ENCODE measurements at regions not wholly inside any gene's neighbourhood (a gene's known extent, or its start where the extent isn't known, plus 50 kb on each side); places are given as distances from the start of the nearest gene placed in this dataset.

DNA sequence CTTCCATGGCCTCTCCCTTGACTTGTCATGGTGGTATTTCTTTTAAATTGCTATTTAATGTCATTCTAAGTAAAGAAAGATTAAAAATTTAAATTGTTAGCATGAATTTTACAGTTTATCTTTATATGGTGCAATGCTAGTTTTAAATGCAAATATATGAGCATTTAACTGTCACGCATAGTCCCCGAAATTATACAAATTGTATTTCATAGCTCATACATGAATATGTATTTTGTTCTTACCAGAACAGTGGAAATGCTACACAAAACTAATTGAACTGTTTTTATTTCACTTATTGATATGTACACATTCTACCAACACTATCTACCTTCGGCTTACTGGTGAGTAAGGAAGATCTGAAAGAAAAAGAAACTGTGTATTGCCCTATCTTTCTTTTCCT is 125.8 kb downstream of the CARTPT start:
- no peaks in the 10 kb centered on the region for H3F3A ChIP-seq (ENCODE audit: insufficient read depth)
- H3K36me3 ChIP-seq (ENCODE audit: low read length): no peaks in the 10 kb centered on the region
- H3K79me2 ChIP-seq (ENCODE audit: insufficient read depth, low read length): no peaks in the 10 kb centered on the region
- no peak overlapping the region for H3K27ac ChIP-seq (ENCODE audit: low read depth, low read length)
- H3K9me3 ChIP-seq (ENCODE audit: insufficient read depth, low read length): no peaks in the 10 kb centered on the region
- no peaks in the 10 kb centered on the region for H3K9me2 ChIP-seq (replicated peaks; ENCODE audit: insufficient read depth, low read length)
- H3K4me3 ChIP-seq (ENCODE audit: insufficient read depth, low read length, poor library complexity, severe bottlenecking): no peak overlapping the region
- no peak for TF ChIP-seq EZH2phosphoT487 (conservative IDR thresholded peaks at IDR 0.05; ENCODE audit: low read length)
- TF ChIP-seq, protein P1, sequence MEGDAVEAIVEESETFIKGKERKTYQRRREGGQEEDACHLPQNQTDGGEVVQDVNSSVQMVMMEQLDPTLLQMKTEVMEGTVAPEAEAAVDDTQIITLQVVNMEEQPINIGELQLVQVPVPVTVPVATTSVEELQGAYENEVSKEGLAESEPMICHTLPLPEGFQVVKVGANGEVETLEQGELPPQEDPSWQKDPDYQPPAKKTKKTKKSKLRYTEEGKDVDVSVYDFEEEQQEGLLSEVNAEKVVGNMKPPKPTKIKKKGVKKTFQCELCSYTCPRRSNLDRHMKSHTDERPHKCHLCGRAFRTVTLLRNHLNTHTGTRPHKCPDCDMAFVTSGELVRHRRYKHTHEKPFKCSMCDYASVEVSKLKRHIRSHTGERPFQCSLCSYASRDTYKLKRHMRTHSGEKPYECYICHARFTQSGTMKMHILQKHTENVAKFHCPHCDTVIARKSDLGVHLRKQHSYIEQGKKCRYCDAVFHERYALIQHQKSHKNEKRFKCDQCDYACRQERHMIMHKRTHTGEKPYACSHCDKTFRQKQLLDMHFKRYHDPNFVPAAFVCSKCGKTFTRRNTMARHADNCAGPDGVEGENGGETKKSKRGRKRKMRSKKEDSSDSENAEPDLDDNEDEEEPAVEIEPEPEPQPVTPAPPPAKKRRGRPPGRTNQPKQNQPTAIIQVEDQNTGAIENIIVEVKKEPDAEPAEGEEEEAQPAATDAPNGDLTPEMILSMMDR (IDR thresholded peaks at IDR 0.05; ENCODE audit: insufficient read depth, low read length, poor library complexity, severe bottlenecking): no peak
- H4K20me1 ChIP-seq (ENCODE audit: low read depth, low read length): no peaks in the 10 kb centered on the region
- no peak overlapping the region for H2AFZ ChIP-seq (ENCODE audit: low read depth, low read length, severe bottlenecking)
- H3K4me2 ChIP-seq (ENCODE audit: low read depth, low read length, poor library complexity, severe bottlenecking): no peak overlapping the region
- H3K27me3 ChIP-seq (ENCODE audit: low read length): no peaks in the 10 kb centered on the region
- H3K9ac ChIP-seq (ENCODE audit: low read length): no peak overlapping the region

DNA sequence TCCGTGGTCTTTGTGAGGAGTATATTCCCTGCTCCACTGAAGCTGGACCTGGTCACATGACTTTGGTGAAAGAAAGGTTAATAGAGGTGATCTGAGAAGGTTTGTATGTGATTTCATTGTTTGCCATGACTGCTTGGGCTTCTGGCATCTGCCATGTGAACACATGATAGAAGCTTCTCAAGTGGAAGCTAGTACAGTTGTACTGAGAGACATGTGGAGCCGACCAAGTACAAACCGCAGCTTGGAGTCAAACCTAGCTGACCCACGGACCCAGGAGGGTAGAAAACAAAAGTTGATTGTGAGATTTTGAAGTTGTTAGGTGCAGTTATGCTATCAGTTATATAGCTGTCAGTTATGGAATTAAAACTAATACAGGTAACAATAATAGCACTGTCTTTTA is 140.4 kb downstream of the CARTPT start:
- no peak overlapping the region for H3K4me2 ChIP-seq (ENCODE audit: low read depth, low read length, poor library complexity, severe bottlenecking)
- no peak for TF ChIP-seq EZH2phosphoT487 (conservative IDR thresholded peaks at IDR 0.05; ENCODE audit: low read length)
- TF ChIP-seq, protein P1 (IDR thresholded peaks at IDR 0.05; ENCODE audit: insufficient read depth, low read length, poor library complexity, severe bottlenecking): no peak
- no peaks in the 10 kb centered on the region for H3F3A ChIP-seq (ENCODE audit: insufficient read depth)
- no peaks in the 10 kb centered on the region; the same call in 1 of the 2 replicates for H3K9me2 ChIP-seq (replicated peaks; ENCODE audit: insufficient read depth, low read length)
- H3K9ac ChIP-seq (ENCODE audit: low read length): no peak overlapping the region
- no peaks in the 10 kb centered on the region for H3K27me3 ChIP-seq (ENCODE audit: low read length)
- H3K4me3 ChIP-seq (ENCODE audit: insufficient read depth, low read length, poor library complexity, severe bottlenecking): no peak overlapping the region
- no peak overlapping the region for H3K27ac ChIP-seq (ENCODE audit: low read depth, low read length)
- H4K20me1 ChIP-seq (ENCODE audit: low read depth, low read length): no peaks in the 10 kb centered on the region
- H3K36me3 ChIP-seq (ENCODE audit: low read length): no peaks in the 10 kb centered on the region
- no peaks in the 10 kb centered on the region for H3K9me3 ChIP-seq (ENCODE audit: insufficient read depth, low read length)
- no peak overlapping the region for H2AFZ ChIP-seq (ENCODE audit: low read depth, low read length, severe bottlenecking)
- no peaks in the 10 kb centered on the region for H3K79me2 ChIP-seq (ENCODE audit: insufficient read depth, low read length)

DNA sequence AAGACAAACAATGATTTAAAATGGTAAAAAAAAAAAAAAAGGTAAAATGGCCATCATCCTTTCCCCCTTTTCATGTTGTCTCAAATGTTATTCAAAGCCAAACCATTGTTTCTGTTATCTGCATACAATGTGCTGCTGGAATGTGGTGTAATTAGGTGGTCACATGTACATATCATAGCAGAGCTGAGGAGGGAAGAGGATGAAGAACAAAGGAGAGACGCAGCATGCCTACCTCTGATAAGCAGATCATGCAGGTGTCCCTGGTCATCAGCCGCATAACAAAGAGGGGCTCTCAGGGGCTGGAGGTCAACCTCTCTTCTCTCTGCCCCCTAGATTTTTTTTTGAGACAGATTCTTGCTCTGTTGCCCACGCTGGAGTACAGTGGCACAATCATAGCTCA is 141.0 kb downstream of the CARTPT start:
- no peak for TF ChIP-seq EZH2phosphoT487 (conservative IDR thresholded peaks at IDR 0.05; ENCODE audit: low read length)
- TF ChIP-seq, protein P1 (IDR thresholded peaks at IDR 0.05; ENCODE audit: insufficient read depth, low read length, poor library complexity, severe bottlenecking): no peak
- Histone ChIP-seq H3K27me3 (ENCODE audit: low read length) (no peaks in the 10 kb centered on the region), H4K20me1 (ENCODE audit: low read depth, low read length) (no peaks in the 10 kb centered on the region), H3K9me2 (replicated peaks; ENCODE audit: insufficient read depth, low read length) (no peaks in the 10 kb centered on the region; the same call in 1 of the 2 replicates), H2AFZ (ENCODE audit: low read depth, low read length, severe bottlenecking) (no peak overlapping the region), H3K36me3 (ENCODE audit: low read length) (no peaks in the 10 kb centered on the region), H3F3A (ENCODE audit: insufficient read depth) (no peaks in the 10 kb centered on the region), H3K27ac (ENCODE audit: low read depth, low read length) (no peak overlapping the region), H3K9ac (ENCODE audit: low read length) (no peak overlapping the region), H3K4me3 (ENCODE audit: insufficient read depth, low read length, poor library complexity, severe bottlenecking) (no peak overlapping the region), H3K79me2 (ENCODE audit: insufficient read depth, low read length) (no peaks in the 10 kb centered on the region), H3K4me2 (ENCODE audit: low read depth, low read length, poor library complexity, severe bottlenecking) (no peak overlapping the region), H3K9me3 (ENCODE audit: insufficient read depth, low read length) (no peaks in the 10 kb centered on the region)

All from SU-DHL-6 (cell line).